ENCODE measurements at regions not wholly inside any gene's neighbourhood (a gene's known extent, or its start where the extent isn't known, plus 50 kb on each side); places are given as distances from the start of the nearest gene placed in this dataset.
"Not testable (repeated sequence)": the region's sequence is repeated elsewhere in the genome, so short reads cannot be mapped to it uniquely, and the experiment has no call there.

DNA sequence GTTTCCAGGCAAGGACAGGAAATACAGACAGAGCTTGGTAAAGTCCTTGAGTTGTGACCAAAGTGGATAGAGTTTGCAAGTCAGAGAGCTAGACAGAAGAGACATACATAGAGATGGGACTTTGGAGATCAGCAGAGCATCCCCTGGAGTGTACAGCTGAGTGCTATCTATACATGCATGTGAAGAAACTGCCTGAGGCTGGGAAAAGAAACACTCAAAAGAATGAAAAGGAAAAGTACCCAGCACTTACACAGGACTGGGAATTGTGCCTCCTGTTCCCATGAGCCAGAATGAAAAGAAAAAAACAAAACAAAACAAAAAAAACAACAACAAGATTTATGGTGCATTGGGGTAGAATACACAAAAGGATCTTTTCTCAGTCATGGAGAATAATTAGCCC, 606.4 kb downstream of the ZNF608 start:
- no peak for DNase-seq

DNA sequence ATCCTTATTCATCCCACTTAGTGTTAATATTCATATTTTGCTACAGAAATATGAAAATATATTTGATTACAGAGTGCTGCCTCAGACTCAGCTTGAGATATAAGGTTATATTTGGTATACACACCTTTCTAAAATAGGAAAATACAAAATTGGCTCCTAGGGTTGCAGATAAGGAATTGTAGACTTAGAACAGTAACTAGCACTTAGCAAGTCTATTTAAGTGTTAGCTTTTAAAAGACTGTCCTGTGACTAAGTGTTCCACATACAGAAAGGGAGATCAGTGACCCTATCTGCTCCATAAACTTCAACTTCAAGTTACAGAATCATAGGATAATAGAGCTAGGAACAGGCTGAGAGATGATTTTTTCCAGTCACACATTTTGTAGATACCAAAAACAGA, 607.0 kb downstream of the ZNF608 start:
- DNase-seq = no peak

DNA sequence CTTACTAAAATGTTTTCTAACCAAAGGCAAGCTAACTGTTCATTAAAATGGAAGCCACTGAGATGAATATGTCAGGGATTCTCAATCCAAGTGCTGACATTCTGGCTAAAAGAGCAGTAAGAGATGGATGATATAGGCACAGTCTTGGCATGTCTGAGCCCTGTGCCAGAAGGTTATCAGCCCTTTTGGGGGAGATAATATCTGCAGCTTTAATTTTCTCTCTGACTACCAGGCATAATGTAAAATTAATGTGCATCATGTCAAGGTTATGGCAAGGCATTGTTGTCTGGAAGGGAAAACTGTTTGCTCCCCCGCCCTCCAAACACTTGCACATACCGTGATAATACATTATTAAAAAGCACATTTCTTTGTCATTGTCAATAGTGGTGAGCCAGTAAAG, 609.8 kb downstream of the ZNF608 start:
- no peak for DNase-seq

DNA sequence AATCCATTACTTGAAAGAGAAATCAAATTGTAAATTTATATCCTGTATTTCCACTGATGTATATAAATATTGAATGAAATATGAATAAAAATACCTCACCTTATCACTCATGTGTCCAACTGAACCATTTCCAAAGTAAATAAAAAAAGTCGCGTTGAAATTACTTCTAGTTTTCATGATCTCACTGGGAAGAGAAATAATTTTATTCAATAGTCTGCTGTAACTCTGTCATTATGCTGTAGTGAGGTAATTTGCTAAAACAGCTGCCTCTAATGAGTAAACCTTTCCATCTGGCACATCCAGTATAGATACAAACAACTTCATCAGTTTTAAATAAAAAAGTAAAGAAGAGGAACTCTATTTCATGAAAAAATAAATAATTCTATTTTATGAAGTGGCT, 611.5 kb downstream of the ZNF608 start:
- DNase-seq = peak; percentile 19

DNA sequence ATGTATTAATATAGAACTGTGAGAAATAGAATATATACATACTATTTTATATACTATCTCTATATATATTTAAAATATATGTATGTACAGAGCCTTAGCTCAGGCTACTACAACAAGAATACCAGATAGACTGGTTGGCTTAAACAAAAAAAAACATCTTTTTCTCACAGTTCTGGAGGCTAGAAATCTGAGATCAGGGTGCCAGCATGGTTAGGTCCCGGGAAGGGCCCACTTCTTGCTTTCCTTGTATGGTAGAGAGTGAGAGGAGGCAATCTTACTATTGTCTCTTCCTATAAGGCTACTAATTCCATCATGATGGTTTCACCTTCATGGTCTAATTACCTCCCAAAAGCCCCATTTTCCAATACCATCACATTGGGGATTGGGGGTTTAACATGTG, 613.0 kb downstream of the ZNF608 start:
- no peak for DNase-seq

DNA sequence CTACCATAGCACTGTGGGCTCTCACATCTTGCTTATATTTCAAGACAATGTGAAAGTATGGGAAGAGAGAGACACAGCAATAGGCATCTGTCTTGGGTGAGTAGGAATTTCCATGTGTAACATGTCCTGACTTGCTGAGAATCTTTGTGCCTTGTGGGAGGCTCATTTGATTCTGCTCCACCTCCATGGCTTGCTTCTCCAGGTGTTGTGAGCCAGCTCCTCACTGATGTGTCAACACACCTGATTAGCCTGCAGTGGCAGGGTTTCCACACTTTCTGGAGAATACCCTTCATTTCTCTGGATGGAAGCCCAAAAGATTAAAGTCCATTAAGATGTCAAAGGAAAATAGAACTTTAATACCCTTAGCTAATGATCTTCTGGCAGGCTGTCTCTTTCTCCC, 613.6 kb downstream of the ZNF608 start:
- DNase-seq = peak; percentile 85

DNA sequence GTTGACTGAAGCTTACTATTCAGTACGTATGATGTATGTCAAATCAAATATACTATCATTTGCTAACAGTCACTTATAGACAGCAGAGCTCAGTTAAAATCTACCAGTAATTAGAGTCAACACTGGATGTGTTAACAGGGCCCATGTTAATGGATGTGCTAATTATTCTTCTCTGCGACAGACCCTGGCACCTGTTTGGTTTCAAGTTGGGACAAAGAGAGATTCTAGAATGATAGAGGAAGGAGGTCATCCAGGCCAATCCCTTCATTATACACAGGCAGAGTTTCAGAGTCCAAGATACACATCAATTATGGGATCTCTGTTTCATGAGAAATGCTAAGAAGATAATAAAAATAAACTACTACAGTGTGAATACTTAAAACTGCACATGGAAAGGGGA, 615.0 kb downstream of the ZNF608 start:
- no peak for DNase-seq

DNA sequence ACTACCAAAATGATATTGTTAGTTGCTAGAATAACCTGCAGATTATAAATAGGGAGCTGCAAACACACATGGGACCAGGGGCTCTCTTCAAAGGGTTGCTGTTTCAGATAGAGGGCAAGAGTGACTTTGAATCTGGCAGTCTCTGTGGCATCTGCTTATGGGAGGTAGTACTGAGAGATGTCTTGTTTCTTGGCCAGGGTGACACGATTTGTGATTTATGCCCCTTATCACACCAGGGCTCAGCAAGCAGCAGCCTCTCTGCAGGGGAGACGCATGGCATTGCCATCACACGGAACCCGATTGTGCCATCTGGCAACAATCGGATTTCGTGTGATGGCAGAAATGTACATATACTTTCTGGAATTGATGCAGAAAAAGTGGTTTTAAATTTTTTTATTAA, 615.6 kb downstream of the ZNF608 start:
- peak; percentile 64 for DNase-seq

- DNase-seq = no peak
Observed at GRCh38 chr5:124128867-124129266, 616.9 kb downstream of the CSNK1G3 start.

- peak; percentile 45 for DNase-seq
Observed at GRCh38 chr5:124126504-124127217, 614.7 kb downstream of the CSNK1G3 start.

- DNase-seq = peak; percentile 62
Observed at GRCh38 chr5:124124711-124125229, 612.8 kb downstream of the CSNK1G3 start.

GRCh38 chr5:124121198-124121597, 609.2 kb downstream of the CSNK1G3 start:
- DNase-seq = no peak

DNA sequence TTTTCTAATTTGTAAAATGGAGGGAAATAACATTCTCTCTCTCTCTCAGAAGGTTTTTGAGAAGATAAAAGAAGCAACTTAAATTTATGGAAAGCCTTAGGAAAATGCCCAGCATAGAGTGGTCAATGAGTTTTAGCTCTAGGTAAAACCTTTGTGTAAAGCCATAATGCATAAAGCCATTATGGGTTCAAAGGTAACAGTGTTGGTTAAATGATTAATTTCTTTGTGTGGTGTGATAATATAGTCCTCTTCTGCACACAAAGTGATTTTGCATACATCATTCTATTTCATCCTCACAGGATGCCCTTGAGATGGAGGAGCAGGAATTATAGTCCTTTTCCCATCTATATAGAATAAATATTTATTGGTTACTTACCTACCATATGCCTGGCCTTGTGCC, 602.9 kb downstream of the CSNK1G3 start:
- DNase-seq = no peak

GRCh38 chr5:124111886-124112285, 599.9 kb downstream of the CSNK1G3 start:
- DNase-seq = no peak

GRCh38 chr5:124110942-124111341, 599.0 kb downstream of the CSNK1G3 start:
- no peak for DNase-seq

DNA sequence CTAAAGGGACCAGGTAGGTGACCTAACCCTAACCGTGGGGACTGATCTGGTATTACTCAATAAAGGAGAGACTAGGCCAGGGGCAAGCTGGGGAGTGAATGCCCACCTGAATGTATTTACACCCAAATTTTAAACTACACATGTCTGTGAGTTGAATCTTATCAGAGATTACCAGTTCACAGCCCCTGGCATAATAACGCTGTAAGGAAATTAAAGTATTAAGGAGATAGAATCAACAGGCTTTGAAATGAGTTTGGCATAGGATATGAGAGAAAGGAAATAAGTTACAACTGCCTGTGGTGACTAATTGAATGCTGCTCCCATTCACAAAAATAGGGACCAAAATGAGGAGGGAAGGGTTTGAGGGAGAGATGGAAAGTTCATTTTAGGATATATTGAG, 593.3 kb downstream of the CSNK1G3 start:
- DNase-seq = no peak

DNA sequence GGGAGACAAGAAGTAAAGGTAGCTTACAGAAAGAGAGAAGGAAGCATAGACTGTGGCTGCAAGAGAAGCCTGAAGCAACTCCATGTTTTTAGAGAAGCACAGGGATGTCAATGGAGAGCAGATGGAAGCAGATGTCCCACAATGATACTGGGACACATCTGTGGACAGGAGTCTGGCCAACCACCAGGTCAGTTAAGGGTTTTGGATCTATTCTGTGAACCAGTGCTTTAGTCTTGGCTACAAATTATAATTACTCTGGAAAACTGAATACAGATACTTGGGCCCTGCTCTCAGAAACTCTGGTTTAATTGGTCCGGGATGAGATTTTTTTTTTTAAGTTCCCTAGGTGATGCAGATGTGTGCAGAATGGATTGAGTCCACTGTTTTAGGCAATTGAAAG, 592.8 kb downstream of the CSNK1G3 start:
- no peak for DNase-seq

- no peak for DNase-seq
Observed at GRCh38 chr5:124104344-124104743, 592.4 kb downstream of the CSNK1G3 start.

GRCh38 chr5:124103671-124104070, 591.7 kb downstream of the CSNK1G3 start:
- DNase-seq = no peak

DNA sequence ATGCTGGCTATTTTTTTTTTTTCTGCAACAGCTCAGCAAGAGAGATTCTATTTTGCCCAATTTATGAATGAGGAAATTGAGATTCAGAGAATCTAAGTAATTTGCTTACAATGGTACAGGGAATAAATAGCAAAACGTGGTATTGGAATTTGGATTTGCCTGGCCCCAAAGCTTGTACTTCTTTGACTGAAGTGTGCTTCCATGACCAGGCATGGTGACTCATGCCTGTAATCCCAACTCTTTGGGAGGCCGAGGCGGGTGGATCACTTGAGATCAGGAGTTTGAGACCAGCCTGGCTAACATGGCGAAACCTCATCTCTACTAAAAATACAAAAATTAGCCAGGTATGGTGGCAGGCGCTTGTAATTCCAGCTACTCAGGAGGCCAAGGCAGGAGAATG, 591.1 kb downstream of the CSNK1G3 start:
- DNase-seq = not testable (repeated sequence)

DNA sequence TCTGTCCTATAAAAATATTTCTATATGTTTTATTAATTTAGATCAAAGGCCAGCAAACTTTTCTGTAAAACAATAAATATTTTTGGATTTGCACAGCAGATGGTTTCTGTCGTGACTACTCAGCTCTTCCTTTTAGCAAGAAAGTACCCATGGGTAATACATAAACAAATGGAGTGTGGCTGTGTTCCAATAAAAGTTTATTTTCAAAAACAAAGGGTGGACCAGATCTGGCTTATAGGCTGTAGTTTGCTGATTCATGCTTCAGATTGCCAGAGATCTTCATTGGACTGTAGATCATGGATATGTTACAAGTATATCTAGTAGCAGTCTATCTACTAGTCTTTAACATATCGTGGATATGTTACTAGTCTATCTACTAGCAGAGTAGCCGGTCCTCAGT, 590.5 kb downstream of the CSNK1G3 start:
- peak; percentile 47 for DNase-seq

- DNase-seq = no peak
Observed at GRCh38 chr5:124093658-124094057, 581.7 kb downstream of the CSNK1G3 start.

GRCh38 chr5:124090115-124090514, 578.1 kb downstream of the CSNK1G3 start:
- no peak for DNase-seq

GRCh38 chr5:124089578-124089977, 577.6 kb downstream of the CSNK1G3 start:
- DNase-seq = no peak
